A673 (cell line): ENCODE measurements at regions not wholly inside any gene's neighbourhood (a gene's known extent, or its start where the extent isn't known, plus 50 kb on each side); places are given as distances from the start of the nearest gene placed in this dataset.

Experiments used
- EZH2 ChIP-seq: fragments of 200-600 bp; sonication (generic); IDR thresholded peaks from 2 replicates; pipeline ENCODE4 v1.6.1; 2017; ENCODE audit warnings: borderline replicate concordance, low read depth, mild to moderate bottlenecking, mixed read lengths, antibody characterized with exemption, low read length; ENCODE audit not compliant: poor library complexity, severe bottlenecking
- TF ChIP-seq, protein P1 (sequence below): fragments of 300-800, 200-600 bp; sonication (generic); conservative IDR thresholded peaks from 2 replicates; pipeline ENCODE4 v1.5.1; 2017; ENCODE audit warnings: low read depth, mild to moderate bottlenecking, antibody characterized with exemption, low read length, moderate library complexity, mixed read lengths

DNA sequence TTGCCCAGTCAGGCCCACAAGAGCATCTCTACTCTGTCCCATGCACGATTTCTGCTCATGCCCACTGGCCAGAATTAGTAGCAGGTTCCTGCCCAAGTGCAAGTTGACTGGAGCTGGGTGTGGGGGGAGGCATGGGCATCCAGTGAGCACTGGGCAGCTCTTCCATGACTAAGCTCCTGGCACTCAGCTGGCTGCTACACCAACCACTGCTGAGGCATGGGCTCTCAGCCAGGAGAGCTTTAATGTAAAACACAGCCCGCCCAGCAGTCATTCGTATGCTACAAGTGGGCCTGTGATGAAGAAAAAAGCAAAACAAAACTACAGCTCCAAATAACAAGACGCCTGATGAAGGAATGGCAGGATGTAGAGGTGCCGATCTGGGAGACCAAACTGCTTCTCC is 335.4 kb upstream of the PFKP start:
- no peak for TF ChIP-seq EZH2
- TF ChIP-seq, protein P1, sequence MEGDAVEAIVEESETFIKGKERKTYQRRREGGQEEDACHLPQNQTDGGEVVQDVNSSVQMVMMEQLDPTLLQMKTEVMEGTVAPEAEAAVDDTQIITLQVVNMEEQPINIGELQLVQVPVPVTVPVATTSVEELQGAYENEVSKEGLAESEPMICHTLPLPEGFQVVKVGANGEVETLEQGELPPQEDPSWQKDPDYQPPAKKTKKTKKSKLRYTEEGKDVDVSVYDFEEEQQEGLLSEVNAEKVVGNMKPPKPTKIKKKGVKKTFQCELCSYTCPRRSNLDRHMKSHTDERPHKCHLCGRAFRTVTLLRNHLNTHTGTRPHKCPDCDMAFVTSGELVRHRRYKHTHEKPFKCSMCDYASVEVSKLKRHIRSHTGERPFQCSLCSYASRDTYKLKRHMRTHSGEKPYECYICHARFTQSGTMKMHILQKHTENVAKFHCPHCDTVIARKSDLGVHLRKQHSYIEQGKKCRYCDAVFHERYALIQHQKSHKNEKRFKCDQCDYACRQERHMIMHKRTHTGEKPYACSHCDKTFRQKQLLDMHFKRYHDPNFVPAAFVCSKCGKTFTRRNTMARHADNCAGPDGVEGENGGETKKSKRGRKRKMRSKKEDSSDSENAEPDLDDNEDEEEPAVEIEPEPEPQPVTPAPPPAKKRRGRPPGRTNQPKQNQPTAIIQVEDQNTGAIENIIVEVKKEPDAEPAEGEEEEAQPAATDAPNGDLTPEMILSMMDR: no peak
